ENCODE measurements at regions not wholly inside any gene's neighbourhood (a gene's known extent, or its start where the extent isn't known, plus 50 kb on each side); places are given as distances from the start of the nearest gene placed in this dataset.
"Not testable (repeated sequence)": the region's sequence is repeated elsewhere in the genome, so short reads cannot be mapped to it uniquely, and the experiment has no call there.

GRCh38 chr7:55706451-55707195, 134.3 kb upstream of the VOPP1 start:
- H3K27me3 Mint-ChIP-seq (ENCODE audit: low read depth); H4K8ac ChIP-seq (replicated peaks; ENCODE audit: insufficient read length, low read depth, low read length); H3K18ac ChIP-seq (ENCODE audit: insufficient read length, low read depth, low read length); H2BK120ac ChIP-seq (ENCODE audit: low read depth, low read length, poor library complexity, severe bottlenecking); DNase-seq; H2BK12ac ChIP-seq (ENCODE audit: insufficient read length, low read depth, low read length); H3K4me1 Mint-ChIP-seq; H3K4me2 ChIP-seq (ENCODE audit: insufficient read depth, insufficient read length, low read length); H2AFZ ChIP-seq (ENCODE audit: low read length); H2BK15ac ChIP-seq (ENCODE audit: low read depth, low read length); H3K9me3 Mint-ChIP-seq; H3K23ac ChIP-seq (ENCODE audit: insufficient read length, low read depth, low read length); H3K4ac ChIP-seq (ENCODE audit: low read depth, low read length); H2BK20ac ChIP-seq (ENCODE audit: low read depth, low read length, poor library complexity, severe bottlenecking); H4K91ac ChIP-seq (ENCODE audit: insufficient read length, low read depth, low read length); H3K79me2 ChIP-seq (ENCODE audit: insufficient read depth, low read length); H3K9me3 ChIP-seq (ENCODE audit: control insufficient read depth, low read depth, low read length); H4K5ac ChIP-seq (ENCODE audit: insufficient read length, low read depth, low read length); H4K20me1 ChIP-seq (ENCODE audit: control insufficient read depth, insufficient read depth, insufficient read length); H3K4me3 Mint-ChIP-seq; H3K23me2 ChIP-seq (ENCODE audit: insufficient read length, low read depth, low read length, poor library complexity, severe bottlenecking); H3K4me1 ChIP-seq (ENCODE audit: insufficient read depth, low read length); H3K27me3 ChIP-seq (ENCODE audit: insufficient read depth, low read length); H3K79me1 ChIP-seq (ENCODE audit: insufficient read depth, low read depth, low read length, poor library complexity, severe bottlenecking); H3K36me3 Mint-ChIP-seq (ENCODE audit: insufficient read depth in 1 of 3, low read depth in 3 of 3); H2BK5ac ChIP-seq (ENCODE audit: insufficient read length, low read length); H3K27ac ChIP-seq (ENCODE audit: insufficient read length, low read depth, low read length); H2AK5ac ChIP-seq (ENCODE audit: insufficient read length, low read length); H3T11ph ChIP-seq (ENCODE audit: low read length); H3K56ac ChIP-seq (ENCODE audit: insufficient read length, low read depth, low read length); H3K9ac ChIP-seq (ENCODE audit: extremely low read depth, insufficient read length, low read length); H3K14ac ChIP-seq (ENCODE audit: insufficient read depth, low read length): not testable (repeated sequence)
- peak overlapping the region in 1 of 3 experiments; percentile 70; a peak in 1 of 7 replicates for H3K27ac Mint-ChIP-seq
- no CpG with 5 or more reads among the region's 5 CpGs for WGBS (ENCODE audit: extremely low coverage, insufficient read length, low lambda C conversion rate)

- not testable (repeated sequence) for H2BK5ac ChIP-seq (ENCODE audit: insufficient read length, low read length); H3K79me2 ChIP-seq (ENCODE audit: insufficient read depth, low read length); H3K4ac ChIP-seq (ENCODE audit: low read depth, low read length); H3T11ph ChIP-seq (ENCODE audit: low read length); H2BK120ac ChIP-seq (ENCODE audit: low read depth, low read length, poor library complexity, severe bottlenecking); H3K9me3 Mint-ChIP-seq; H2AFZ ChIP-seq (ENCODE audit: low read length); H4K20me1 ChIP-seq (ENCODE audit: control insufficient read depth, insufficient read depth, insufficient read length); H3K4me1 ChIP-seq (ENCODE audit: insufficient read depth, low read length); H3K79me1 ChIP-seq (ENCODE audit: insufficient read depth, low read depth, low read length, poor library complexity, severe bottlenecking); H3K27ac ChIP-seq (ENCODE audit: insufficient read length, low read depth, low read length); H3K14ac ChIP-seq (ENCODE audit: insufficient read depth, low read length); H3K4me1 Mint-ChIP-seq; H3K9ac ChIP-seq (ENCODE audit: extremely low read depth, insufficient read length, low read length); H3K18ac ChIP-seq (ENCODE audit: insufficient read length, low read depth, low read length); H2BK12ac ChIP-seq (ENCODE audit: insufficient read length, low read depth, low read length); H3K23me2 ChIP-seq (ENCODE audit: insufficient read length, low read depth, low read length, poor library complexity, severe bottlenecking); H3K9me3 ChIP-seq (ENCODE audit: control insufficient read depth, low read depth, low read length); H3K56ac ChIP-seq (ENCODE audit: insufficient read length, low read depth, low read length); H2BK20ac ChIP-seq (ENCODE audit: low read depth, low read length, poor library complexity, severe bottlenecking); H4K91ac ChIP-seq (ENCODE audit: insufficient read length, low read depth, low read length); H3K27ac Mint-ChIP-seq; H4K5ac ChIP-seq (ENCODE audit: insufficient read length, low read depth, low read length); H4K8ac ChIP-seq (replicated peaks; ENCODE audit: insufficient read length, low read depth, low read length); H3K36me3 Mint-ChIP-seq (ENCODE audit: insufficient read depth in 1 of 3, low read depth in 3 of 3); H2AK5ac ChIP-seq (ENCODE audit: insufficient read length, low read length); H3K27me3 Mint-ChIP-seq (ENCODE audit: low read depth); H3K4me3 Mint-ChIP-seq; H2BK15ac ChIP-seq (ENCODE audit: low read depth, low read length); H3K4me2 ChIP-seq (ENCODE audit: insufficient read depth, insufficient read length, low read length); H3K23ac ChIP-seq (ENCODE audit: insufficient read length, low read depth, low read length); DNase-seq; H3K27me3 ChIP-seq (ENCODE audit: insufficient read depth, low read length)
- WGBS (ENCODE audit: extremely low coverage, insufficient read length, low lambda C conversion rate): no CpG with 5 or more reads among the region's 5 CpGs
Observed at GRCh38 chr7:55705728-55706450, 133.6 kb upstream of the VOPP1 start.
